Neural cell (in vitro differentiated cells): ENCODE measurements at regions not wholly inside any gene's neighbourhood (a gene's known extent, or its start where the extent isn't known, plus 50 kb on each side); places are given as distances from the start of the nearest gene placed in this dataset.

Source experiments
- H2AFZ ChIP-seq: fragments of 200-600, 300-800 bp; sonication (generic), shearing (Covaris generic); 2 replicates; pipeline ENCODE4 v1.6.0; 2014; ENCODE audit warnings: low read depth, mild to moderate bottlenecking, antibody characterized with exemption, low read length, moderate library complexity
- H3F3A ChIP-seq: fragments of 200-600 bp; shearing (Covaris generic); 2 replicates; pipeline ENCODE4 v1.6.1; 2016; ENCODE audit warnings: mild to moderate bottlenecking, moderate library complexity, mixed read lengths, antibody characterized with exemption, low read length; ENCODE audit not compliant: insufficient read depth, poor library complexity, severe bottlenecking
- H3K27ac ChIP-seq: fragments of 200-600, 300-800 bp; sonication (generic), shearing (Covaris generic); 2 replicates; pipeline ENCODE4 v1.5.1; 2014; ENCODE audit warnings: mild to moderate bottlenecking, low read length, moderate library complexity
- H3K27me3 ChIP-seq: fragments of 300-800, 200-600 bp; sonication (generic), shearing (Covaris generic); 2 replicates; pipeline ENCODE4 v1.6.0; 2014; ENCODE audit warnings: mild to moderate bottlenecking, low read depth, low read length, moderate library complexity; ENCODE audit not compliant: insufficient read depth
- H3K36me3 ChIP-seq: fragments of 300-800, 200-600 bp; sonication (generic), shearing (Covaris generic); 2 replicates; pipeline ENCODE4 v1.5.1; 2014; ENCODE audit warnings: mild to moderate bottlenecking, antibody characterized with exemption, low read length, moderate library complexity; ENCODE audit not compliant: insufficient read depth
- H3K4me2 ChIP-seq: fragments of 300-800, 200-600 bp; sonication (generic), shearing (Covaris generic); 2 replicates; pipeline ENCODE4 v1.6.0; 2014; ENCODE audit warnings: mild to moderate bottlenecking, low read length
- H3K4me3 ChIP-seq: fragments of 300-800, 200-600 bp; sonication (generic), shearing (Covaris generic); 2 replicates; pipeline ENCODE4 v1.5.1; 2014; ENCODE audit warnings: mild to moderate bottlenecking, low read length, moderate library complexity
- H3K79me2 ChIP-seq: fragments of 200-600 bp; shearing (Covaris generic); replicated peaks from 2 replicates; pipeline ENCODE4 v1.6.0; 2014; ENCODE audit warnings: mild to moderate bottlenecking, low read length, moderate library complexity; ENCODE audit not compliant: insufficient read depth
- H3K9ac ChIP-seq: fragments of 300-800, 200-600 bp; sonication (generic), shearing (Covaris generic); 2 replicates; pipeline ENCODE4 v1.6.1; 2016; ENCODE audit warnings: mild to moderate bottlenecking, low read length, mixed read lengths
- H3K9me2 ChIP-seq: fragments of 200-600 bp; shearing (Covaris generic); 2 replicates; pipeline ENCODE4 v1.6.1; 2016; ENCODE audit warnings: mild to moderate bottlenecking, low read length, mixed read lengths; ENCODE audit not compliant: insufficient read depth
- H3K9me3 ChIP-seq: fragments of 200-600, 300-800 bp; sonication (generic), shearing (Covaris generic); 2 replicates; pipeline ENCODE4 v1.6.1; 2016; ENCODE audit warnings: mild to moderate bottlenecking, mixed run types, low read length, moderate library complexity, mixed read lengths
- H4K20me1 ChIP-seq: fragments of 200-600 bp; shearing (Covaris generic); 2 replicates; pipeline ENCODE4 v1.6.1; 2016; ENCODE audit warnings: mild to moderate bottlenecking, mixed run types; ENCODE audit not compliant: insufficient read depth
- CTCF ChIP-seq: fragments of 450-650 bp; IDR thresholded peaks from 2 replicates; pipeline ENCODE4 v1.5.1; 2014; ENCODE audit warnings: antibody characterized with exemption, mild to moderate bottlenecking, moderate library complexity; ENCODE audit not compliant: poor library complexity, severe bottlenecking
- EP300 ChIP-seq: fragments of 450-650 bp; conservative IDR thresholded peaks from 2 replicates; pipeline ENCODE4 v1.6.1; 2014; ENCODE audit warnings: antibody characterized with exemption, mild to moderate bottlenecking, moderate library complexity; ENCODE audit not compliant: poor library complexity, severe bottlenecking
- EZH2 ChIP-seq: fragments of 200-600, 300-800 bp; shearing (Covaris generic), sonication (generic); IDR thresholded peaks from 2 replicates; pipeline ENCODE4 v1.6.1; 2014; ENCODE audit warnings: antibody characterized with exemption, low read length, borderline replicate concordance, mild to moderate bottlenecking; ENCODE audit not compliant: insufficient read depth, poor library complexity, severe bottlenecking
- MXI1 ChIP-seq: fragments of 450-650 bp; conservative IDR thresholded peaks from 2 replicates; pipeline ENCODE4 v1.6.1; 2014; ENCODE audit warnings: antibody characterized with exemption, mild to moderate bottlenecking; ENCODE audit not compliant: poor library complexity, severe bottlenecking
- POLR2AphosphoS5 ChIP-seq: IDR thresholded peaks from 2 replicates; pipeline ENCODE4 v1.6.1; 2012
- RAD21 ChIP-seq: fragments of 450-650 bp; conservative IDR thresholded peaks from 2 replicates; pipeline ENCODE4 v1.6.1; 2014; ENCODE audit warnings: antibody characterized with exemption, mild to moderate bottlenecking, moderate library complexity
- SMC3 ChIP-seq: fragments of 450-650 bp; conservative IDR thresholded peaks from 2 replicates; pipeline ENCODE4 v1.6.1; 2014; ENCODE audit warnings: antibody characterized with exemption, mild to moderate bottlenecking, moderate library complexity; ENCODE audit not compliant: poor library complexity
- TAF1 ChIP-seq: IDR thresholded peaks from 2 replicates; pipeline ENCODE4 v1.6.1; 2012; ENCODE audit warnings: low read depth
- TF ChIP-seq, protein P1 (sequence below): IDR thresholded peaks from 2 replicates; pipeline ENCODE4 v1.6.1; 2012; ENCODE audit warnings: borderline replicate concordance

DNA sequence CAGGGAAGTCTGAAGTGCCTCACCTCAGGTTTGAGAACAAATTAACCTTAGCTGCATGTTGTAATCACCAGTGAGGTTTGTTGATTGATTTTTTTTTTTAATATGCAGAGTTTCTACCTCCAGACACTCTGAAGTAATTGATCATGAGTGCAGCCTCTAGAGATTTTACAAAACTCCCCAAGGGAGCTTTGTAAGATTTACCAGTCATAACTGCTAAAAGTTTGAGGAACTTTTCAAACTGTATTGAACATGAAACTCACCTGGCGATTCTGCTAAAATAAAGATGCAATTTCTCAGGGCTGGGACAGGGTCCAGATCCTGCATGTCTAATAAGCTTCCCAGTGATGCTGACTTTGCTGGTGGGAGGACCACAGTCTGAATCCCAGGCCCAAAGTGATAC, 339.6 kb upstream of the DCC start:
- Histone ChIP-seq H3K4me3 (no peak overlapping the region), H3K36me3 (no peaks in the 10 kb centered on the region), H3F3A (no peaks in the 10 kb centered on the region), H3K27ac (no peak overlapping the region), H3K79me2 (no peaks in the 10 kb centered on the region), H3K27me3 (no peaks in the 10 kb centered on the region), H4K20me1 (no peaks in the 10 kb centered on the region), H3K9me2 (no peaks in the 10 kb centered on the region), H3K9me3 (no peaks in the 10 kb centered on the region), H3K9ac (no peak overlapping the region), H3K4me2 (no peak overlapping the region), H2AFZ (no peak overlapping the region)
- TF ChIP-seq POLR2AphosphoS5 (no peak), EP300 (no peak), CTCF (no peak), MXI1 (no peak), TAF1 (no peak), EZH2 (no peak), SMC3 (no peak), RAD21 (no peak)
- TF ChIP-seq, protein P1, sequence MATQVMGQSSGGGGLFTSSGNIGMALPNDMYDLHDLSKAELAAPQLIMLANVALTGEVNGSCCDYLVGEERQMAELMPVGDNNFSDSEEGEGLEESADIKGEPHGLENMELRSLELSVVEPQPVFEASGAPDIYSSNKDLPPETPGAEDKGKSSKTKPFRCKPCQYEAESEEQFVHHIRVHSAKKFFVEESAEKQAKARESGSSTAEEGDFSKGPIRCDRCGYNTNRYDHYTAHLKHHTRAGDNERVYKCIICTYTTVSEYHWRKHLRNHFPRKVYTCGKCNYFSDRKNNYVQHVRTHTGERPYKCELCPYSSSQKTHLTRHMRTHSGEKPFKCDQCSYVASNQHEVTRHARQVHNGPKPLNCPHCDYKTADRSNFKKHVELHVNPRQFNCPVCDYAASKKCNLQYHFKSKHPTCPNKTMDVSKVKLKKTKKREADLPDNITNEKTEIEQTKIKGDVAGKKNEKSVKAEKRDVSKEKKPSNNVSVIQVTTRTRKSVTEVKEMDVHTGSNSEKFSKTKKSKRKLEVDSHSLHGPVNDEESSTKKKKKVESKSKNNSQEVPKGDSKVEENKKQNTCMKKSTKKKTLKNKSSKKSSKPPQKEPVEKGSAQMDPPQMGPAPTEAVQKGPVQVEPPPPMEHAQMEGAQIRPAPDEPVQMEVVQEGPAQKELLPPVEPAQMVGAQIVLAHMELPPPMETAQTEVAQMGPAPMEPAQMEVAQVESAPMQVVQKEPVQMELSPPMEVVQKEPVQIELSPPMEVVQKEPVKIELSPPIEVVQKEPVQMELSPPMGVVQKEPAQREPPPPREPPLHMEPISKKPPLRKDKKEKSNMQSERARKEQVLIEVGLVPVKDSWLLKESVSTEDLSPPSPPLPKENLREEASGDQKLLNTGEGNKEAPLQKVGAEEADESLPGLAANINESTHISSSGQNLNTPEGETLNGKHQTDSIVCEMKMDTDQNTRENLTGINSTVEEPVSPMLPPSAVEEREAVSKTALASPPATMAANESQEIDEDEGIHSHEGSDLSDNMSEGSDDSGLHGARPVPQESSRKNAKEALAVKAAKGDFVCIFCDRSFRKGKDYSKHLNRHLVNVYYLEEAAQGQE, result no peak

- Histone ChIP-seq H3K9me2 (no peaks in the 10 kb centered on the region), H3K9ac (no peak overlapping the region), H3K4me3 (no peak overlapping the region), H3F3A (no peaks in the 10 kb centered on the region), H4K20me1 (no peaks in the 10 kb centered on the region), H2AFZ (no peak overlapping the region), H3K27me3 (no peaks in the 10 kb centered on the region), H3K27ac (no peak overlapping the region), H3K36me3 (no peaks in the 10 kb centered on the region), H3K79me2 (no peaks in the 10 kb centered on the region), H3K9me3 (no peaks in the 10 kb centered on the region), H3K4me2 (no peak overlapping the region)
- no peak for TF ChIP-seq EP300
- TF ChIP-seq, protein P1, result no peak
- no peak for TF ChIP-seq POLR2AphosphoS5
Measured at GRCh38 chr18:52001106-52001505, 338.9 kb upstream of the DCC start.
